Kidney (tissue), 13 donors: ENCODE measurements at regions not wholly inside any gene's neighbourhood (a gene's known extent, or its start where the extent isn't known, plus 50 kb on each side); places are given as distances from the start of the nearest gene placed in this dataset.

Experiments
- DNase-seq, 5 donors: peaks; one replicate each; pipeline ENCODE4 v3.0.0-alpha.2; 2013 to 2020
- FAIRE-seq: peaks from 2 replicates; lab custom pipeline; 2012; peaks lifted over from hg19 to GRCh38; lab: Jason Lieb, UNC
- H3K27ac ChIP-seq, 2 donors: one replicate each; pipeline ENCODE4 v1.7.0; 2013; ENCODE audit warnings: low read depth in 2 of 2, low read length in 2 of 2, inconsistent platforms in 1 of 2
- H3K27me3 ChIP-seq: one replicate; pipeline ENCODE4 v1.7.1; 2013; ENCODE audit warnings: low read length, inconsistent platforms; ENCODE audit not compliant: control insufficient read depth, insufficient read depth
- H3K36me3 ChIP-seq, 3 donors: one replicate each; pipeline versions ENCODE4 v1.7.0 to v1.7.1; 2013; ENCODE audit warnings: low read length in 3 of 3, control low read depth in 1 of 3, inconsistent platforms in 1 of 3; ENCODE audit not compliant: insufficient read depth in 3 of 3, control insufficient read depth in 2 of 3
- H3K4me1 ChIP-seq, 3 donors: one replicate each; pipeline versions ENCODE4 v1.7.0 to v1.7.1; 2013; ENCODE audit warnings: low read length in 3 of 3, inconsistent platforms in 1 of 3, low read depth in 1 of 3; ENCODE audit not compliant: control insufficient read depth in 2 of 3, insufficient read depth in 2 of 3
- H3K4me3 ChIP-seq, 3 donors: one replicate each; pipeline versions ENCODE4 v1.7.0 to v1.8.1; 2013; ENCODE audit warnings: low read length in 3 of 3, control low read depth in 1 of 3, inconsistent platforms in 1 of 3
- H3K9ac ChIP-seq, 3 donors: one replicate each; pipeline versions ENCODE4 v1.7.0 to v1.7.1; 2013; ENCODE audit warnings: low read length in 3 of 3, control low read depth in 1 of 3, inconsistent platforms in 1 of 3
- H3K9me3 ChIP-seq, 3 donors: one replicate each; pipeline versions ENCODE4 v1.7.0 to v1.7.1; 2013; ENCODE audit warnings: low read length in 3 of 3, control low read depth in 1 of 3, inconsistent platforms in 1 of 3; ENCODE audit not compliant: control insufficient read depth in 2 of 3, insufficient read depth in 1 of 3
- CTCF ChIP-seq: IDR thresholded peaks from 3 replicates; pipeline ENCODE4 v1.5.1; 2012; ENCODE audit warnings: mild to moderate bottlenecking, moderate library complexity, borderline replicate concordance; ENCODE audit not compliant: insufficient read depth; ENCODE audit errors: extremely low read depth
- intact Hi-C: fragments of 100-400 bp; cut with DNase I; formaldehyde crosslinking; loops from one replicate; pipeline ENCODE4 v1.11.1; 2022
- donor health status: control.
- donor health status: control.
- donor health status: control.
- donor health status: control.
- donor health status: control.
- donor health status: DM: yes; HTN: yes; CAD: no.
- donor health status: Normal renal cell carcinoma (clear cell type).

GRCh38 chr15:95669146-95669922, 661.2 kb upstream of the NR2F2 start:
- Histone ChIP-seq H3K36me3 (no peaks in the 10 kb centered on the region), H3K27ac (peak overlapping the region in 1 of 2 donors; percentile 49), H3K9ac (no peak overlapping the region), H3K9me3 (no peaks in the 10 kb centered on the region), H3K27me3 (no peaks in the 10 kb centered on the region), H3K4me1 (no peaks in the 10 kb centered on the region), H3K4me3 (peak overlapping the region; percentile 9 to 37 (median 19))
- no peak for TF ChIP-seq CTCF
- FAIRE-seq, result no peak
- intact Hi-C loops, result no loop called here
- peak in 4 of 5 donors; percentile 50 to 68 (median 58) for DNase-seq

GRCh38 chr15:95674031-95674430, 656.5 kb upstream of the NR2F2 start:
- no peaks in the 10 kb centered on the region for H3K4me1 ChIP-seq
- H3K36me3 ChIP-seq, result no peaks in the 10 kb centered on the region
- no peaks in the 10 kb centered on the region for H3K9me3 ChIP-seq
- no peak for TF ChIP-seq CTCF
- H3K27ac ChIP-seq, result no peak overlapping the region
- no peak for DNase-seq
- no peak overlapping the region for H3K4me3 ChIP-seq
- H3K27me3 ChIP-seq, result no peaks in the 10 kb centered on the region
- no peak for FAIRE-seq
- intact Hi-C loops, result no loop called here
- no peak overlapping the region for H3K9ac ChIP-seq

- intact Hi-C loops, result no loop called here
- no peak for FAIRE-seq
- H3K27ac ChIP-seq, result no peak overlapping the region
- no peaks in the 10 kb centered on the region for H3K9me3 ChIP-seq
- no peak overlapping the region for H3K4me3 ChIP-seq
- no peaks in the 10 kb centered on the region for H3K4me1 ChIP-seq
- no peak overlapping the region for H3K9ac ChIP-seq
- H3K36me3 ChIP-seq, result no peaks in the 10 kb centered on the region
- H3K27me3 ChIP-seq, result no peaks in the 10 kb centered on the region
- no peak for DNase-seq
- no peak for TF ChIP-seq CTCF
These were observed 654.0 kb upstream of the NR2F2 start for GRCh38 chr15:95676500-95676899.
